ENCODE measurements at regions not wholly inside any gene's neighbourhood (a gene's known extent, or its start where the extent isn't known, plus 50 kb on each side); places are given as distances from the start of the nearest gene placed in this dataset.

- Mint-ChIP-seq H3K27ac (no peak overlapping the region), H3K36me3 (peaks cover 43% of the 10 kb centered on the region), H3K4me1 (peaks cover 14% of the 10 kb centered on the region), H3K9me3 (ENCODE audit: low read depth) (no peaks in the 10 kb centered on the region), H3K27me3 (no peaks in the 10 kb centered on the region), H3K4me3 (no peak overlapping the region)
- CTCF ChIA-PET: no interaction called here
- ATAC-seq (no peak), DNase-seq (no peak)
Measured at GRCh38 chr16:31706925-31707324, 166.7 kb upstream of the ZNF267 start.

- Mint-ChIP-seq H3K4me1 (peaks cover 11% of the 10 kb centered on the region), H3K27ac (no peak overlapping the region), H3K36me3 (peaks cover 37% of the 10 kb centered on the region), H3K27me3 (no peaks in the 10 kb centered on the region), H3K9me3 (ENCODE audit: low read depth) (no peaks in the 10 kb centered on the region), H3K4me3 (no peak overlapping the region)
- CTCF ChIA-PET: no interaction called here
- ATAC-seq (no peak), DNase-seq (no peak)
Measured at GRCh38 chr16:31707743-31708335, 165.8 kb upstream of the ZNF267 start.

- Mint-ChIP-seq H3K27me3 (no peaks in the 10 kb centered on the region), H3K9me3 (ENCODE audit: low read depth) (no peaks in the 10 kb centered on the region), H3K4me3 (no peak overlapping the region), H3K36me3 (peaks cover 35% of the 10 kb centered on the region), H3K4me1 (peaks cover 12% of the 10 kb centered on the region), H3K27ac (no peak overlapping the region)
- CTCF ChIA-PET: no interaction called here
- DNase-seq (no peak), ATAC-seq (no peak)
Measured at GRCh38 chr16:31708348-31708747, 165.3 kb upstream of the ZNF267 start.

GRCh38 chr16:31709181-31709580, 164.4 kb upstream of the ZNF267 start:
- Mint-ChIP-seq H3K27ac (no peak overlapping the region), H3K4me3 (no peak overlapping the region), H3K27me3 (no peaks in the 10 kb centered on the region), H3K36me3 (peaks cover 33% of the 10 kb centered on the region), H3K9me3 (ENCODE audit: low read depth) (no peaks in the 10 kb centered on the region), H3K4me1 (peaks cover 16% of the 10 kb centered on the region)
- no peak for ATAC-seq
- DNase-seq: no peak
- CTCF ChIA-PET: no interaction called here

- DNase-seq: no peak
- no peaks in the 10 kb centered on the region for H3K27me3 Mint-ChIP-seq
- CTCF ChIA-PET: interaction anchor here (0.7 kb wide), 1 partner anchor 159 kb away, joined by 3 read pairs; no protein-coding TSS in a partner anchor
- H3K9me3 Mint-ChIP-seq (ENCODE audit: low read depth): no peaks in the 10 kb centered on the region
- H3K27ac Mint-ChIP-seq: no peak overlapping the region
- no peak overlapping the region for H3K4me3 Mint-ChIP-seq
- H3K36me3 Mint-ChIP-seq: peaks cover 34% of the 10 kb centered on the region
- no peak for ATAC-seq
- peaks cover 26% of the 10 kb centered on the region for H3K4me1 Mint-ChIP-seq
Measured at GRCh38 chr16:31710134-31710533, 163.5 kb upstream of the ZNF267 start.

GRCh38 chr16:31710880-31711279, 162.7 kb upstream of the ZNF267 start:
- Mint-ChIP-seq H3K27ac (no peak overlapping the region), H3K4me3 (no peak overlapping the region), H3K9me3 (ENCODE audit: low read depth) (no peaks in the 10 kb centered on the region), H3K27me3 (no peaks in the 10 kb centered on the region), H3K4me1 (peaks cover 32% of the 10 kb centered on the region), H3K36me3 (peaks cover 38% of the 10 kb centered on the region)
- no peak for DNase-seq
- CTCF ChIA-PET: no interaction called here
- no peak for ATAC-seq

GRCh38 chr16:31711344-31711845, 162.2 kb upstream of the ZNF267 start:
- Mint-ChIP-seq H3K27me3 (no peaks in the 10 kb centered on the region), H3K4me1 (peaks cover 32% of the 10 kb centered on the region), H3K27ac (no peak overlapping the region), H3K9me3 (ENCODE audit: low read depth) (no peaks in the 10 kb centered on the region), H3K36me3 (peaks cover 38% of the 10 kb centered on the region), H3K4me3 (no peak overlapping the region)
- CTCF ChIA-PET: interaction anchor here (0.7 to 2.3 kb wide), 2 partner anchors 10 to 237 kb away, joined by 3 to 9 read pairs; no protein-coding TSS in a partner anchor
- ATAC-seq (no peak), DNase-seq (no peak)

- Mint-ChIP-seq H3K4me1 (peaks cover 32% of the 10 kb centered on the region), H3K4me3 (no peak overlapping the region), H3K27ac (no peak overlapping the region), H3K36me3 (peaks cover 44% of the 10 kb centered on the region), H3K27me3 (no peaks in the 10 kb centered on the region), H3K9me3 (ENCODE audit: low read depth) (no peaks in the 10 kb centered on the region)
- ATAC-seq: no peak
- no peak for DNase-seq
- CTCF ChIA-PET: interaction anchor here (0.7 to 2.3 kb wide), 2 partner anchors 11 to 237 kb away, joined by 3 to 9 read pairs; no protein-coding TSS in a partner anchor
Measured at GRCh38 chr16:31712064-31712540, 161.5 kb upstream of the ZNF267 start.

GRCh38 chr16:31713071-31713944, 160.3 kb upstream of the ZNF267 start:
- no peaks in the 10 kb centered on the region for H3K27me3 Mint-ChIP-seq
- H3K4me1 Mint-ChIP-seq: peaks cover 29% of the 10 kb centered on the region
- peak overlapping the region; percentile 97 for H3K27ac Mint-ChIP-seq
- peaks cover under 1% of the 10 kb centered on the region for H3K9me3 Mint-ChIP-seq (ENCODE audit: low read depth)
- DNase-seq: peak; percentile 97
- CTCF ChIA-PET: interaction anchor here (0.8 to 2.3 kb wide), 9 partner anchors 12 to 252 kb away, joined by 3 to 9 read pairs (median 3); partner anchors contain the start of genes RUSF1 and ZNF267
- peak overlapping the region; percentile 92 for H3K4me3 Mint-ChIP-seq
- peaks cover 47% of the 10 kb centered on the region for H3K36me3 Mint-ChIP-seq
- ATAC-seq: peak; percentile 97

- CTCF ChIA-PET: interaction anchor here (1.0 to 2.3 kb wide), 7 partner anchors 13 to 253 kb away, joined by 3 to 9 read pairs (median 5); no protein-coding TSS in a partner anchor
- H3K9me3 Mint-ChIP-seq (ENCODE audit: low read depth): peaks cover 2% of the 10 kb centered on the region
- no peak for ATAC-seq
- peak overlapping the region; percentile 86 for H3K27ac Mint-ChIP-seq
- peaks cover 54% of the 10 kb centered on the region for H3K36me3 Mint-ChIP-seq
- no peak for DNase-seq
- peaks cover 29% of the 10 kb centered on the region for H3K4me1 Mint-ChIP-seq
- no peaks in the 10 kb centered on the region for H3K27me3 Mint-ChIP-seq
- peak overlapping the region; percentile 92 for H3K4me3 Mint-ChIP-seq
Measured at GRCh38 chr16:31713945-31714902, 159.4 kb upstream of the ZNF267 start.

- ATAC-seq: no peak
- H3K36me3 Mint-ChIP-seq: peaks cover 57% of the 10 kb centered on the region
- CTCF ChIA-PET: interaction anchor here (1.3 to 1.9 kb wide), 2 partner anchors 154 to 169 kb away, joined by 3 to 5 read pairs; no protein-coding TSS in a partner anchor
- DNase-seq: no peak
- H3K27me3 Mint-ChIP-seq: no peaks in the 10 kb centered on the region
- H3K4me1 Mint-ChIP-seq: peaks cover 29% of the 10 kb centered on the region
- H3K27ac Mint-ChIP-seq: peak overlapping the region; percentile 58
- peak overlapping the region; percentile 92 for H3K4me3 Mint-ChIP-seq
- peaks cover 2% of the 10 kb centered on the region for H3K9me3 Mint-ChIP-seq (ENCODE audit: low read depth)
Measured at GRCh38 chr16:31714903-31715504, 158.6 kb upstream of the ZNF267 start.

GRCh38 chr16:31715915-31716314, 157.7 kb upstream of the ZNF267 start:
- no peaks in the 10 kb centered on the region for H3K27me3 Mint-ChIP-seq
- H3K9me3 Mint-ChIP-seq (ENCODE audit: low read depth): peaks cover 3% of the 10 kb centered on the region
- peaks cover 64% of the 10 kb centered on the region for H3K36me3 Mint-ChIP-seq
- CTCF ChIA-PET: interaction anchor here (1.3 to 1.9 kb wide), 2 partner anchors 153 to 168 kb away, joined by 3 to 5 read pairs; no protein-coding TSS in a partner anchor
- H3K27ac Mint-ChIP-seq: no peak overlapping the region
- H3K4me3 Mint-ChIP-seq: no peak overlapping the region
- peaks cover 29% of the 10 kb centered on the region for H3K4me1 Mint-ChIP-seq
- no peak for ATAC-seq
- DNase-seq: no peak
